GM12892 (cell line): ENCODE measurements at regions not wholly inside any gene's neighbourhood (a gene's known extent, or its start where the extent isn't known, plus 50 kb on each side); places are given as distances from the start of the nearest gene placed in this dataset.

Experiments used
- POLR2A ChIP-seq: IDR thresholded peaks from 2 replicates; pipeline ENCODE4 v1.6.1; 2011; ENCODE audit warnings: low read depth, low read length, control low read depth
- POLR2AphosphoS5 ChIP-seq: IDR thresholded peaks from 2 replicates; pipeline ENCODE4 v1.6.1; 2011; ENCODE audit warnings: low read depth, low read length, control low read depth

GRCh38 chr5:73318308-73318719 lies 130.3 kb downstream of the FOXD1 start:
- no peak for TF ChIP-seq POLR2A
- TF ChIP-seq POLR2AphosphoS5, result no peak
